ENCODE measurements at regions not wholly inside any gene's neighbourhood (a gene's known extent, or its start where the extent isn't known, plus 50 kb on each side); places are given as distances from the start of the nearest gene placed in this dataset.
"Not testable (repeated sequence)": the region's sequence is repeated elsewhere in the genome, so short reads cannot be mapped to it uniquely, and the experiment has no call there.

DNA sequence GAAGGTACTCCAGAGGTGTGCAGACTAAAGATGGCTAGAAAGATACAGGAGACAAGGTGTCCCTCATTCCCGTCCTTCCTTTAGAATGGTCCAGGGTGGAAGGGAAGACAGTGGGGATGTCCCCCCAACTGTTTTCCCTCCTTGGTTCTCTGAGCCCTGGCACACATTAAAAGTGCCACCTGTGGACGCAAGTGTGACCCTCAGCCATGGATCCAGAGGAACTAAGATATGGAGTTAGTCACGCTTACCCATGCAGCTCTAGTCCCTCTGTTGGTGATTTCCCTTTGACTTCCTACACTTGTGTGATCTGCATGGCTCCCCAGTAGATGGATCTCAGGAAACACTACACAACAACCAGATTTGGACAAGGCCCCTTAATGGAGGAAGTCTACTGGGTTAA is 113.1 kb upstream of the SRD5A2 start:
- Mint-ChIP-seq H3K4me1 (no peaks in the 10 kb centered on the region), H3K36me3 (peaks cover 9% of the 10 kb centered on the region), H3K27ac (no peak overlapping the region), H3K9me3 (peaks cover 77% of the 10 kb centered on the region), H3K27me3 (ENCODE audit: low read depth) (no peaks in the 10 kb centered on the region), H3K4me3 (no peak overlapping the region)
- TF ChIP-seq, protein P1, sequence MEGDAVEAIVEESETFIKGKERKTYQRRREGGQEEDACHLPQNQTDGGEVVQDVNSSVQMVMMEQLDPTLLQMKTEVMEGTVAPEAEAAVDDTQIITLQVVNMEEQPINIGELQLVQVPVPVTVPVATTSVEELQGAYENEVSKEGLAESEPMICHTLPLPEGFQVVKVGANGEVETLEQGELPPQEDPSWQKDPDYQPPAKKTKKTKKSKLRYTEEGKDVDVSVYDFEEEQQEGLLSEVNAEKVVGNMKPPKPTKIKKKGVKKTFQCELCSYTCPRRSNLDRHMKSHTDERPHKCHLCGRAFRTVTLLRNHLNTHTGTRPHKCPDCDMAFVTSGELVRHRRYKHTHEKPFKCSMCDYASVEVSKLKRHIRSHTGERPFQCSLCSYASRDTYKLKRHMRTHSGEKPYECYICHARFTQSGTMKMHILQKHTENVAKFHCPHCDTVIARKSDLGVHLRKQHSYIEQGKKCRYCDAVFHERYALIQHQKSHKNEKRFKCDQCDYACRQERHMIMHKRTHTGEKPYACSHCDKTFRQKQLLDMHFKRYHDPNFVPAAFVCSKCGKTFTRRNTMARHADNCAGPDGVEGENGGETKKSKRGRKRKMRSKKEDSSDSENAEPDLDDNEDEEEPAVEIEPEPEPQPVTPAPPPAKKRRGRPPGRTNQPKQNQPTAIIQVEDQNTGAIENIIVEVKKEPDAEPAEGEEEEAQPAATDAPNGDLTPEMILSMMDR (IDR thresholded peaks at IDR 0.05; ENCODE audit: unreplicated experiment), result no peak
- no peak for DNase-seq (ENCODE audit: low spot score in 2 of 2, unreplicated experiment in 2 of 2)

DNA sequence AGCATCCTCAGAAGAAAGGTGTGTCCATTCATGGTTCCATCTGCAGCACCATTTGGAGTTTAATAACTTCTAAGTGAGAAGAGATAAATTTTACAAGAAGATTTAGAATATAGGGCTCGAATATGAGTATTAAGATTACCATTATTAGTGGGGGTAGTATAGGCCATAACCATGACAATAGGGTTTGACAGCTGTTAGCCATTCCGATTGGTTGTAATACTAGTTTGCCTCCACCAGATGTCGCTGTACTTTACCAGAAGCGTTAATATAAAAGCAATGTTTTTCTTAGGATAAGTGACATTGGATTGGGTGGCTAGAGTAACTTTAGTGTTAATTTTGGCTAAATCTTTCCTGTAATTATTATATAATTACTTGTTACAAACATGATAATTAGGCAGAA is 107.5 kb upstream of the SRD5A2 start:
- DNase-seq (ENCODE audit: low spot score in 2 of 2, unreplicated experiment in 2 of 2), result no peak
- peaks cover 66% of the 10 kb centered on the region for H3K9me3 Mint-ChIP-seq
- TF ChIP-seq, protein P1 (IDR thresholded peaks at IDR 0.05; ENCODE audit: unreplicated experiment), result peak; percentile 55
- no peaks in the 10 kb centered on the region for H3K4me1 Mint-ChIP-seq
- H3K36me3 Mint-ChIP-seq, result peaks cover 6% of the 10 kb centered on the region
- no peaks in the 10 kb centered on the region for H3K27me3 Mint-ChIP-seq (ENCODE audit: low read depth)
- H3K4me3 Mint-ChIP-seq, result no peak overlapping the region
- H3K27ac Mint-ChIP-seq, result no peak overlapping the region

DNA sequence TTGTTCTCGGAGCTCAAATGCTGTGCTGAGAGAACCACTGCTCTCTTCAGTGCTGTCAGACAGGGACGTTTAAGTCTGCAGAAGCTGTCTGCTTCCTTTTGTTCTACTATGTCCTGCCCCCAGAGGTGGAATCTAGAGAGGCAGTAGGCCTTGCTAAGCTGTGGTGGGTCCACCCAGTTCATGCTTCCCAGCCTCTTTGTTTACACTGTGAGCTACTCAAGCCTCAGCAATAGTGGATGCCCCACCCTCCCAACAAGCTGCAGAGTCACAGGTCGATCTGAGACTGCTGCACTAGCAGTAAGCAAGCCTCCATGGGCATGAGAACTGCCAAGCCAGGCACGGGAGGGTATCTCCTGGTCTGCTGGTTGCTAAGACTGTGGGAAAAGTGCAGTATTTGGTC is 102.8 kb upstream of the SRD5A2 start:
- not testable (repeated sequence) for DNase-seq (ENCODE audit: low spot score in 2 of 2, unreplicated experiment in 2 of 2); H3K27ac Mint-ChIP-seq; H3K4me1 Mint-ChIP-seq; H3K27me3 Mint-ChIP-seq (ENCODE audit: low read depth); H3K36me3 Mint-ChIP-seq; H3K4me3 Mint-ChIP-seq
- peaks cover 60% of the 10 kb centered on the region for H3K9me3 Mint-ChIP-seq

DNA sequence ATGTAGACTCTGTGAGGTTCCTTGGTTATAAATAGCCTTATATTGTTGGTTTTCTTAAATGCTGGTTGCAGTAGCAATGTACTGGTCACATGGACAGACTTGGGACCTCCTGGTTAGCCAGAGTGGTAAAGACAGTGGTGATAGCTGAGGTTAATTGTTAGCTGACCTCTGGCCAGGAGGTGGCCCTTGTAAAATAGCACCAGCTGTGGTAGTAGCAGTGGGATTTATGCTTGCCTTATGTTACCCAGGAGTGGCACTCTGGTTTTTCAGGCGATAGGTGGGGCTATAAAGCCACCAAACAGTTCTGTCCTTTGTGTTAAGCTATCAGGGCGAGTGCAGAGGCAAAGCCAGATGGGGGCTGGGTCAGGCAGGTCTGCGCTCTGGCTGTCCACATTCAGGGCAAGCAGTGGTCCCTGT is 94.8 kb upstream of the SRD5A2 start:
- Mint-ChIP-seq H3K4me1 (peaks cover 2% of the 10 kb centered on the region), H3K27me3 (ENCODE audit: low read depth) (peaks cover 17% of the 10 kb centered on the region), H3K4me3 (peak overlapping the region; percentile 16), H3K36me3 (no peaks in the 10 kb centered on the region), H3K9me3 (peaks cover 40% of the 10 kb centered on the region), H3K27ac (no peak overlapping the region)
- TF ChIP-seq, protein P1 (IDR thresholded peaks at IDR 0.05; ENCODE audit: unreplicated experiment), result no peak
- no peak for DNase-seq (ENCODE audit: low spot score in 2 of 2, unreplicated experiment in 2 of 2)

DNA sequence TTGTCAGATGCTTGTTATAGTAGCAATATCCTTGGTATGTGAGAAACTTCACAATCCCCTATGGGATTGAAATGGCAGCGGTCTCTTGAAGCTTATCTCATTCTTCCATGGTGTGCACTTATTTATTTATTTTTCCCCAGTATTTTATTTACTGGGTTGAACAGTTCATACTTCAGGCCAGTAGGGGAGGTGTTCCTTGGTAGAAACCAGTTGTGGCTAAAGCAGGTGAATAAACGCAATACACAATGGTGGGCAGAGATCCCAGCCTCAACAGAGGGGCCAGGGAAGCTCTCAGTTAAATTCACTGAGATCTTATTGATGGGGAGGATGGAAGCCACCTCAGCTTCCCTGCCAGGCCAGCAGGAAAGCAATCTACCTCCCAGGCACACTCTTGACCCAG is 93.7 kb upstream of the SRD5A2 start:
- no peak for DNase-seq (ENCODE audit: low spot score in 2 of 2, unreplicated experiment in 2 of 2)
- Mint-ChIP-seq H3K4me3 (no peak overlapping the region), H3K4me1 (peaks cover 2% of the 10 kb centered on the region), H3K36me3 (no peaks in the 10 kb centered on the region), H3K27me3 (ENCODE audit: low read depth) (peaks cover 19% of the 10 kb centered on the region), H3K27ac (no peak overlapping the region), H3K9me3 (peaks cover 45% of the 10 kb centered on the region)
- TF ChIP-seq, protein P1 (IDR thresholded peaks at IDR 0.05; ENCODE audit: unreplicated experiment), result peak; percentile 54

DNA sequence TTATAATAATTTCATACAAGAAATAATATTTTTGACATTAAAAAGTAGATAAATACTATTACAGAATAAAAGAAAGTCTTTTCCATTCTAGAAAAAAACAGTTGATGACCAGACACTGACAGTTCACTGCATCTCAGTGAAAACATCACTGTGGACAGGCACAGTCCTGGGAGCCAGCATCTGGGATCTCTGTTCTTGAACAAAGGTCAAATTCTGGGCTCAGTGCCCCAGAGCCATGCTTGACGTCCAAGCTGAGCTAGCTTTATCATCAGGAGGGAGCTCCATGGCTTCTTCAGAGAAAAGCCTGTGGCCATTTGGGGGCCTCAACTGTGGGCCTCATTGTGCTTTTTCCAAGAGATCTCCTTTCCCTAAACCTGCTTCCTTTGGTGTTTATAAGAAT is 86.1 kb upstream of the SRD5A2 start:
- peaks cover 6% of the 10 kb centered on the region for H3K27me3 Mint-ChIP-seq (ENCODE audit: low read depth)
- H3K4me1 Mint-ChIP-seq, result no peaks in the 10 kb centered on the region
- TF ChIP-seq, protein P1 (IDR thresholded peaks at IDR 0.05; ENCODE audit: unreplicated experiment), result no peak
- no peaks in the 10 kb centered on the region for H3K36me3 Mint-ChIP-seq
- H3K9me3 Mint-ChIP-seq, result peaks cover 35% of the 10 kb centered on the region
- DNase-seq (ENCODE audit: low spot score in 2 of 2, unreplicated experiment in 2 of 2), result no peak
- H3K4me3 Mint-ChIP-seq, result no peak overlapping the region
- H3K27ac Mint-ChIP-seq, result no peak overlapping the region

Measured in mesothelial cell of epicardium (in vitro differentiated cells).